CD14-positive monocyte (primary cell): ENCODE measurements at regions not wholly inside any gene's neighbourhood (a gene's known extent, or its start where the extent isn't known, plus 50 kb on each side); places are given as distances from the start of the nearest gene placed in this dataset.

ENCODE experiments used
- DNase-seq, 3 donors: peaks; one replicate each; pipeline ENCODE4 v3.0.0-alpha.2; 2011 to 2022
- H2AFZ ChIP-seq: 2 replicates; pipeline ENCODE4 v1.6.0; 2012; ENCODE audit warnings: mild to moderate bottlenecking, low read depth, low read length, inconsistent platforms; ENCODE audit not compliant: insufficient read depth, poor library complexity, severe bottlenecking
- H3K27ac ChIP-seq, 2 donors: 1 replicate in 1 of 2; 2 replicates in 1 of 2; pipeline ENCODE4 v1.5.1; 2012 to 2013; ENCODE audit warnings: low read length in 2 of 2, control low read depth in 1 of 2, inconsistent platforms in 1 of 2, low read depth in 1 of 2, mild to moderate bottlenecking in 1 of 2
- H3K27me3 ChIP-seq, 2 donors: one replicate each; pipeline versions ENCODE4 v1.6.0 to v1.6.1; 2011 to 2013; ENCODE audit warnings: low read length in 2 of 2; ENCODE audit not compliant: control insufficient read depth in 2 of 2, insufficient read depth in 2 of 2
- H3K36me3 ChIP-seq, 2 donors: replicated peaks in 1 of 2; 1 replicate in 1 of 2; 2 replicates in 1 of 2; pipeline versions ENCODE4 v1.5.1 to v1.6.1; 2012 to 2013; ENCODE audit warnings: low read length in 2 of 2, control low read depth in 1 of 2, inconsistent platforms in 1 of 2, mild to moderate bottlenecking in 1 of 2; ENCODE audit not compliant: insufficient read depth in 2 of 2, control insufficient read depth in 1 of 2
- H3K4me1 ChIP-seq, 2 donors: 1 replicate in 1 of 2; 2 replicates in 1 of 2; pipeline versions ENCODE4 v1.5.1 to v1.6.1; 2012 to 2013; ENCODE audit warnings: low read length in 2 of 2, control low read depth in 1 of 2, inconsistent platforms in 1 of 2, mild to moderate bottlenecking in 1 of 2, moderate library complexity in 1 of 2; ENCODE audit not compliant: insufficient read depth in 2 of 2, control insufficient read depth in 1 of 2
- H3K4me2 ChIP-seq: replicated peaks from 2 replicates; pipeline ENCODE3; 2012; ENCODE audit warnings: low read length, moderate library complexity, mild to moderate bottlenecking; ENCODE audit not compliant: poor library complexity, severe bottlenecking; ENCODE audit errors: extremely low read depth
- H3K4me3 ChIP-seq, 3 experiments: fragments of 200-600 bp in 1 of 3; sonication (generic) in 1 of 3; replicated peaks in 1 of 3; 1 replicate in 2 of 3; 2 replicates in 1 of 3; pipeline ENCODE4 v1.5.1; 2011 to 2013; ENCODE audit warnings: low read length in 3 of 3, mild to moderate bottlenecking in 3 of 3, control low read depth in 2 of 3, low read depth in 2 of 3, inconsistent platforms in 1 of 3, moderate library complexity in 1 of 3
- H3K79me2 ChIP-seq: 2 replicates; pipeline ENCODE4 v1.6.0; 2012; ENCODE audit warnings: mild to moderate bottlenecking, control low read depth, inconsistent platforms, low read length, moderate library complexity; ENCODE audit not compliant: insufficient read depth
- H3K9ac ChIP-seq: 2 replicates; pipeline ENCODE4 v1.6.0; 2017; ENCODE audit warnings: low read length, mild to moderate bottlenecking; ENCODE audit not compliant: insufficient read depth, poor library complexity, severe bottlenecking
- H3K9me3 ChIP-seq, 2 donors: replicated peaks in 1 of 2; 1 replicate in 1 of 2; 2 replicates in 1 of 2; pipeline versions ENCODE4 v1.5.1 to v1.6.1; 2012 to 2013; ENCODE audit warnings: low read length in 2 of 2, control low read depth in 1 of 2; ENCODE audit not compliant: control insufficient read depth in 1 of 2, insufficient read depth in 1 of 2
- H4K20me1 ChIP-seq: 2 replicates; pipeline ENCODE4 v1.6.0; 2012; ENCODE audit warnings: mild to moderate bottlenecking, low read length, control low read depth, moderate library complexity; ENCODE audit not compliant: insufficient read depth
- H3K27ac Mint-ChIP-seq, 7 donors: one replicate each; pipeline ENCODE4 v1.8.0; 2020; ENCODE audit warnings: mild to moderate bottlenecking in 7 of 7, mixed read lengths in 7 of 7, moderate library complexity in 6 of 7, inconsistent platforms in 2 of 7
- H3K27me3 Mint-ChIP-seq, 3 donors: one replicate each; pipeline ENCODE4 v1.8.0; 2021 to 2022; ENCODE audit warnings: low read depth in 3 of 3, mild to moderate bottlenecking in 3 of 3, mixed read lengths in 3 of 3, moderate library complexity in 3 of 3, inconsistent platforms in 1 of 3
- H3K36me3 Mint-ChIP-seq, 2 donors: one replicate each; pipeline ENCODE4 v1.8.0; 2020; ENCODE audit warnings: mixed read lengths in 2 of 2, inconsistent platforms in 1 of 2, mild to moderate bottlenecking in 1 of 2
- H3K4me1 Mint-ChIP-seq: one replicate; pipeline ENCODE4 v1.8.0; 2020; ENCODE audit warnings: mild to moderate bottlenecking, mixed read lengths
- H3K4me3 Mint-ChIP-seq, 2 donors: one replicate each; pipeline ENCODE4 v1.8.0; 2020; ENCODE audit warnings: mild to moderate bottlenecking in 2 of 2, mixed read lengths in 2 of 2, moderate library complexity in 1 of 2
- H3K9me3 Mint-ChIP-seq, 7 donors: one replicate each; pipeline ENCODE4 v1.8.0; 2020 to 2022; ENCODE audit warnings: mixed read lengths in 7 of 7, mild to moderate bottlenecking in 6 of 7, moderate library complexity in 6 of 7, inconsistent platforms in 2 of 7
- CTCF ChIP-seq: fragments of 200-600 bp; IDR thresholded peaks from one replicate; pipeline ENCODE4 v1.8.0; 2022; ENCODE audit warnings: antibody characterized with exemption, mild to moderate bottlenecking
- WGBS: methylation state at CpG from one replicate; pipeline ENCODE4 v1.1.5; 2013; ENCODE audit warnings: missing lambda C conversion rate; ENCODE audit not compliant: insufficient coverage; 5-methylcytosine and 5-hydroxymethylcytosine counted together
- intact Hi-C, 2 donors: fragments of 100-400 bp; cut with micrococcal nuclease; formaldehyde crosslinking; loops; one replicate each; pipeline versions ENCODE4 v1.15.0 to v1.15.1; 2023

- H3K36me3 Mint-ChIP-seq, result no peaks in the 10 kb centered on the region
- intact Hi-C loops, result no loop called here
- H3K79me2 ChIP-seq, result no peaks in the 10 kb centered on the region
- H3K4me3 ChIP-seq, result no peak overlapping the region
- H3K4me3 Mint-ChIP-seq, result no peak overlapping the region
- DNase-seq, result no peak
- no peak overlapping the region for H3K9ac ChIP-seq
- H3K9me3 Mint-ChIP-seq, result peaks cover 0 to 7% (median 0%) of the 10 kb centered on the region in 7 donors
- no peak overlapping the region for H3K4me2 ChIP-seq
- no peak overlapping the region for H3K27ac Mint-ChIP-seq
- H3K4me1 Mint-ChIP-seq, result peaks cover 5% of the 10 kb centered on the region
- no peaks in the 10 kb centered on the region for H4K20me1 ChIP-seq
- no CpG with 5 or more reads among the region's 1 CpG for WGBS
- no peaks in the 10 kb centered on the region for H3K9me3 ChIP-seq
- H3K4me1 ChIP-seq, result peaks cover 0 to 3% of the 10 kb centered on the region in 2 donors
- no peaks in the 10 kb centered on the region for H3K36me3 ChIP-seq
- peaks cover 0 to 1% (median 0%) of the 10 kb centered on the region in 3 donors for H3K27me3 Mint-ChIP-seq
- no peak for TF ChIP-seq CTCF
- no peak overlapping the region for H3K27ac ChIP-seq
- no peak overlapping the region for H2AFZ ChIP-seq
- no peaks in the 10 kb centered on the region for H3K27me3 ChIP-seq
These were observed 412.7 kb downstream of the CDH10 start for GRCh38 chr5:24232041-24232440.

DNA sequence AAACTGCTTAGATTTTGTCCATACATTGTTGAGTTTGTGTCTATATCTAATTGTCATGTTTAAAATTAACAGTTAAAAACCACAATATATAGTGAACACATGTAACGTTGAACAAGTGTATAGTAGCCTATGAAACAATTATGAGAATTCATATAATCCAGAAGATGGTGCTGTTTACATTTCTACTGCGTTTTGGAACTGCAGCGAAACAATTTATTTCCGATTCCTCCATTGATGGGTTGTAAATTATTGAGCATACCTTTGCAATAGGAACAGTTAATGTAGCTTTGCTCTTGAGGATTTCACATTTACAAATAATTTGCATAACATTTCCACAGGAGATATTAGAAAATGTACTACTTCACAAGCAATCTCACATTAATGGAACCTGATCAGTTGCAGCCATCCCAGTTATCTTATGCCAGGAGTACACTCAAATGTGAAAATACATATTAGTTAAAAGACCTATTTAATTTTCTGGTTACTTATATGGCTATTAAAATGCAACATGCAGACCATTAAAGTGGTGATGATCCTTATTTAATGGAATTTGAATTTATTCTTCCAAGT is 411.8 kb downstream of the CDH10 start:
- intact Hi-C loops, result no loop called here
- H3K36me3 ChIP-seq, result no peaks in the 10 kb centered on the region
- no peaks in the 10 kb centered on the region for H3K27me3 ChIP-seq
- no peak for TF ChIP-seq CTCF
- H3K79me2 ChIP-seq, result no peaks in the 10 kb centered on the region
- H3K4me1 ChIP-seq, result peaks cover 0 to 3% of the 10 kb centered on the region in 2 donors
- peaks cover 0 to 1% (median 0%) of the 10 kb centered on the region in 3 donors for H3K27me3 Mint-ChIP-seq
- no peak overlapping the region for H3K27ac Mint-ChIP-seq
- H3K9me3 Mint-ChIP-seq, result peaks cover 0 to 3% (median 0%) of the 10 kb centered on the region in 7 donors
- H3K9ac ChIP-seq, result no peak overlapping the region
- H3K27ac ChIP-seq, result no peak overlapping the region
- H3K36me3 Mint-ChIP-seq, result no peaks in the 10 kb centered on the region
- H4K20me1 ChIP-seq, result no peaks in the 10 kb centered on the region
- H3K4me1 Mint-ChIP-seq, result peaks cover 5% of the 10 kb centered on the region
- H3K4me3 ChIP-seq, result no peak overlapping the region
- no peaks in the 10 kb centered on the region for H3K9me3 ChIP-seq
- no CpG with 5 or more reads among the region's 4 CpGs for WGBS
- no peak overlapping the region for H3K4me3 Mint-ChIP-seq
- no peak overlapping the region for H2AFZ ChIP-seq
- H3K4me2 ChIP-seq, result no peak overlapping the region
- DNase-seq, result no peak
